HEK293T (cell line): ENCODE measurements at regions not wholly inside any gene's neighbourhood (a gene's known extent, or its start where the extent isn't known, plus 50 kb on each side); places are given as distances from the start of the nearest gene placed in this dataset.

Source experiments
- ELF4 ChIP-seq: fragments of 450-650 bp; IDR thresholded peaks from 2 replicates; pipeline ENCODE4 v1.6.1; 2017; ENCODE audit warnings: antibody characterized with exemption
- FOXK2 ChIP-seq: fragments of 450-650 bp; IDR thresholded peaks from 2 replicates; pipeline ENCODE4 v1.6.1; 2016; ENCODE audit warnings: mild to moderate bottlenecking
- TARDBP ChIP-seq: fragments of 450-650 bp; IDR thresholded peaks from 2 replicates; pipeline ENCODE4 v1.6.1; 2016

- no peak for TF ChIP-seq ELF4
- no peak for TF ChIP-seq FOXK2
- no peak for TF ChIP-seq TARDBP
These were observed 152.7 kb downstream of the SEC61B start for GRCh38 chr9:99374793-99375192.
